ENCODE measurements at regions not wholly inside any gene's neighbourhood (a gene's known extent, or its start where the extent isn't known, plus 50 kb on each side); places are given as distances from the start of the nearest gene placed in this dataset.

- H3K4me3 ChIP-seq = no peak overlapping the region
- intact Hi-C loops (cut with DNase I) = no loop called here
- no peak overlapping the region for H3K27ac ChIP-seq
- DNase-seq (no peak), ATAC-seq (no peak)
- TF ChIP-seq CTCF (IDR thresholded peaks at IDR 0.05) = no peak
- H3K27me3 ChIP-seq = no peaks in the 10 kb centered on the region
- no peaks in the 10 kb centered on the region for H3K4me1 ChIP-seq
- no peaks in the 10 kb centered on the region for H3K36me3 ChIP-seq
- no peaks in the 10 kb centered on the region for H3K9me3 ChIP-seq
Observed at GRCh38 chr15:95712785-95713184, 617.7 kb upstream of the NR2F2 start.

- no peaks in the 10 kb centered on the region for H3K4me1 ChIP-seq
- no peaks in the 10 kb centered on the region for H3K9me3 ChIP-seq
- TF ChIP-seq CTCF (IDR thresholded peaks at IDR 0.05) = no peak
- intact Hi-C loops (cut with DNase I) = no loop called here
- no peak overlapping the region for H3K4me3 ChIP-seq
- H3K27ac ChIP-seq = no peak overlapping the region
- no peaks in the 10 kb centered on the region for H3K27me3 ChIP-seq
- no peak for DNase-seq
- H3K36me3 ChIP-seq = no peaks in the 10 kb centered on the region
- no peak for ATAC-seq
Observed at GRCh38 chr15:95713324-95713723, 617.2 kb upstream of the NR2F2 start.

- Histone ChIP-seq H3K4me1 (no peaks in the 10 kb centered on the region), H3K27ac (no peak overlapping the region)
- no peak for ATAC-seq
Observed at GRCh38 chr15:95715116-95715903, 615.2 kb upstream of the NR2F2 start.

GRCh38 chr15:95715906-95716656 lies 614.4 kb upstream of the NR2F2 start:
- Histone ChIP-seq H3K4me1 (no peaks in the 10 kb centered on the region), H3K27me3 (no peaks in the 10 kb centered on the region), H3K36me3 (no peaks in the 10 kb centered on the region), H3K9me3 (no peaks in the 10 kb centered on the region), H3K4me3 (no peak overlapping the region), H3K27ac (no peak overlapping the region)
- DNase-seq (no peak), ATAC-seq (no peak)
- intact Hi-C loops (cut with DNase I) = no loop called here
- TF ChIP-seq CTCF (IDR thresholded peaks at IDR 0.05) = no peak

More at GRCh38 chr15:95715116-95715903, 615.2 kb upstream of the NR2F2 start:
- no peak for DNase-seq
- intact Hi-C loops (cut with DNase I) = no loop called here
- H3K36me3 ChIP-seq = no peaks in the 10 kb centered on the region
- H3K4me3 ChIP-seq = no peak overlapping the region
- no peaks in the 10 kb centered on the region for H3K27me3 ChIP-seq
- no peaks in the 10 kb centered on the region for H3K9me3 ChIP-seq
- TF ChIP-seq CTCF (IDR thresholded peaks at IDR 0.05) = no peak

GRCh38 chr15:95716708-95717107 lies 613.8 kb upstream of the NR2F2 start:
- no peak for TF ChIP-seq CTCF (IDR thresholded peaks at IDR 0.05)
- ATAC-seq (no peak), DNase-seq (no peak)
- no peak overlapping the region for H3K4me3 ChIP-seq
- no peak overlapping the region for H3K27ac ChIP-seq
- no peaks in the 10 kb centered on the region for H3K9me3 ChIP-seq
- no peaks in the 10 kb centered on the region for H3K27me3 ChIP-seq
- intact Hi-C loops (cut with DNase I) = no loop called here
- H3K36me3 ChIP-seq = no peaks in the 10 kb centered on the region
- H3K4me1 ChIP-seq = no peaks in the 10 kb centered on the region
